Central memory CD4-positive, alpha-beta T cell (primary cell): ENCODE measurements at regions not wholly inside any gene's neighbourhood (a gene's known extent, or its start where the extent isn't known, plus 50 kb on each side); places are given as distances from the start of the nearest gene placed in this dataset.

ENCODE experiments used
- DNase-seq: peaks from one replicate; pipeline ENCODE4 v3.0.0; 2022

DNA sequence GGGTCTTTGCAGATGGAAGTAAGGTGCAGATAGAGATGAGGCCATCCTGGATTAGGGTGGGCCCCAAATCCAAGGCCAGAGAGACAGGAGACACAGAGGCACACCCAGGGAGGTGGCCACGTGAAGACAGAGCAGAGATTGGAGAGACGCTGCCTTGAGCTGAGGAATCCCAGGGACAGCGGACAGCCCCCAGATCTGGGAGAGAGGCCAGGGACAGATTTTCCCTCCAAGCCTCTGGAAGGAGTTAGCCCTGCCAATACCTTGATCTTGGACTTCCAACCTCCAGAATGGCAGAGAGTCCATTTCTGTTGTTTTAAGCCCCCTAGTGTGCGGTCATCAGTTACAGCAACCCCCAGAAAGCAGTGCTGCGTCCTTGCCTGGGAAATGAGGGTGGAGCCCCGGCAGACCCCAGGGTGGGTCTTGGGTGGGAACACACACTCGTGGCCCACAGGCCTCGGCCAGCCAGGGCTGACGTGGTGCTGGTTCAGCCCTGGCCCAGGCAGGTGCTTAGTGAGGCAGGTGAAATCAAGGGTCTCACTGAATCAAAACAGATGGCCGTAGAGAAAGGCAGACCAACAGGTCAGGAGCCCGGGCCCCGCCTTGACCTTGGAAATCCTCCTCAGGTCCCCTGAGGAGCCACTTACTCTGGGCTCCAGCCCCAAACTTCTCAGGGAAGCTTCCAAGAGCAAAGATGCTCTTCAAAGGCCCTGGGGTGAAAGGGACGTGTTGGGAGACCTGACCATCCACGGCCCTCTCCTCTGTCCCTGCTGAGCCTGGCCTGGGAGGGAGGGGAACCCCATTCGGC, 169.3 kb downstream of the RBFOX3 start:
- no peak for DNase-seq

DNA sequence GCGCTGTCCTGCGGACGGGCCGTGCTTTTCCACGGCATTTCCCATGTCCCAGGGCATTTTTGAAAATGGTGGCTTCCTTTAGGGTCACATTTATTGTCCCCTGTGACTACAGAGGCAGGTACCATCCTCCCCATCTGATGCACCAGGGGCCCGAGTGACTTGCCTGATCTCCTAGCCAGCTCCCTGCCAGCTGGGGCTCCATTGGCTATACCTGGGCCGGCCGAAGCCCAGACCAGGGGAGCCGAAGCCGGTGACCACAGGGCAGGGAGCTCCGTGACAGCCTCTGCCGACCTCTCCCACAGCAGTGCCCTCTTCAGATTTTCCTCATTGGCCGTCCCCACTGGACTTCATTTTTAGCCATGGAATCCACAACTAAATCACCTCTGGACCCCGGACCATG, 170.6 kb downstream of the RBFOX3 start:
- DNase-seq: no peak

DNA sequence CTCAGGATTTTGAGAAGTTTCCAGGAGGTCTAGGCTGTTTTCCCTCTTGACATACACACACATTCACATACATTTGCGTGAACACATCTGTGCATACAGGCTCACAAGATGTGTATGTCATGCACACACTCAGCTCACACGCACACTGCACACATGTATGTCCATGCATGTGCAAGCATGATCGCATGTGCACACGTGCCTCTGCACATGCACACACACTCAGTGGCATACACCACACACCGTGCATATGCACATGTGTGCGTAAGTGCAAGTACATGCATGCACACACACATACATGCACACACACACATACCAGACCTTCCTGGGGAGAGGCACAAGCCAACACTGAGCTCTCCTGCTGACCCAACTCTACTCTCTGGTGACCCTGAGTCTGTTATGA, 171.4 kb downstream of the RBFOX3 start:
- DNase-seq: no peak

DNA sequence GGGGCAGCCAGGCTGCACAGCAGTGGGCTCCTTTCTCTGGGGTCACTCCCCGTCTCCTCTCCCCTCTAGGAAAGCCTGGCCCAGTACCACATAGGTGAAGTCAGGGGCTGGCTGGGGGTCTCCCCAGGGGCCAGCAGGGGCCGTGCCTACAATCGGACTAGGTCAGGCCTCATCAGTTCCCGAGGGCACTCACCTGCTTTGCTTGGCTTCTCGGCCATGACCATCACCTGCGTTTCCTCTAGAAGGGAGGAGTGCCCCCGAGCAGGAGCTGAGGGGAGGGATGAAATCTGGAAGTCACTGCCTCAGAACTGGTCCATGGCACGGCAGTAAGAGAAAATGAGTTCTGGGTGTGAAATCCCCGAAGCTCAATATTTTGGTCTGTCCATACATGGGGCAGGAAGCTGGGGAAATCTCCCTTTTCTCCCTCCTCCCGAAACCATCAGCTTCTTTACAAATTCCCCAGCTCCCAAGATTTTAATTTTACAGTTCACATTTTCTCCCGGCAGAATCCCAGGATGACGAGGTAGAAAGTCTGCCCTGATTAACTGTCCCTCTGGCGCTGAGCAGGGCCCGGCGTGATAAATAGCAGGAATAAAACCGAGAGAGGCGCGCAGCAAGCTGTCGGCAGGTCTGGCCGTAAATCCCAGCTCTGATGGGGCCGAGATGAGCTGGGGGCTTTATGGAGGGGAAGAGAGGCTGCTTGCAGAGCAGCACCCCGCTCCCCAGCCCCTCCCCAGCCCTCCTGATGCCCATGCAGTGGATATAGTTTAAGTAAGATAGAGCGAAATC, 172.1 kb downstream of the RBFOX3 start:
- DNase-seq: no peak

DNA sequence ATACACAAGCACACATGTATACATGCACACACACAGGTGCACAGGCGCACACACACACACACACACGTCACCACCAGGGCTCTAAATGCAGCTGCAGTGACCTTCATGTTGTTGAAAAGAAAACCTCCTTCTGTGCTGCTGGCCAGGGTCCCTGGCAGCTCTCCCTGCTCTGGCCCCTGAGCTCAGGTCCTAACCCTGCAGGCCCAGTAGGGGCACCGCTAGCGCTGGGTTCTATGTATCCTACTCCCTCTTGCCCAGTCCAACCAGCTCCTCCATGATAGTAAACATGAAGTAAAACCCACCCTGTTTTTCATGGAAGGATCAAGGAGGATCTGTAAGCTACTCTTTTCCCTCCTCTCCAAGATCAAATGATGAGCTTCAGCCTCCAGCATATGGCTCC, 172.8 kb downstream of the RBFOX3 start:
- DNase-seq: no peak

DNA sequence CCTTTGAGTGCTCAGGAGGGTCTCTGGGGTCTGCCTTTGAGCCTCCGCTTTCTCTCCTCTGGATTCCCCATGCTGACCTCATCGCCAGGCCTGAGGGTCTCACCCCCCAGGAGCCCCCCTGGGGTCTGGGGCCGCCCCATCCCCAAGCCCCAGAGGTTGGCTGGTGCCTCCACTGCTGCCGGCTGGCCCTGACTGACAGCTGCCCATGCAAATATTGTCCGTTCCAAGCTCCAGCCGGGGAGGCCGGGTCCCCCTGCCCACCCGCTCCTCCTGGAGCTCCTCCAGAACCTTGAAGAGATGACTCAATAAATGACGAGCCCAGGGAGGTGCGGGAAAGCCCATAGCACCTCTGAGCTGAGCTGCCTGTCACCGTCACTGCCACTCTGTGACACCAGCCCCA, 173.8 kb downstream of the RBFOX3 start:
- DNase-seq: no peak

DNA sequence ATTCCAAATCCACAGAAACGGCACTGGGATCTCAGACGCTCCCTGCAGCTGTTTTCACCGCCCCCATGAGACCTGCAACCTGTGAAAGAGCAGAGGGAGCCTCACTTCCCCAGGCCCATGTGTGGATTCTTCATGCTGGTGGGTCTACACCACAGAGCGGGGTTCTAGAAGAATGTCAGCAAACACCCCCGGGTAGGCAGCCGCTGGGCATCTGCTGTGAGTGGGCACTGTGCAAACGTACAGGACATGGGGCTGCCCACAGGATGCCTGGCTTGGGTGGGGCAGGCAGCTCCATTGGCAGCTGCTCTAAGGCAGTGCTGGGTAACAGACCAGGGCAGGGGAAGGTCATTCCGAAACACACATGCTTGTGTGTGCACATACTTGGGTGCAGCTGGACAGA, 174.9 kb downstream of the RBFOX3 start:
- DNase-seq: no peak

DNA sequence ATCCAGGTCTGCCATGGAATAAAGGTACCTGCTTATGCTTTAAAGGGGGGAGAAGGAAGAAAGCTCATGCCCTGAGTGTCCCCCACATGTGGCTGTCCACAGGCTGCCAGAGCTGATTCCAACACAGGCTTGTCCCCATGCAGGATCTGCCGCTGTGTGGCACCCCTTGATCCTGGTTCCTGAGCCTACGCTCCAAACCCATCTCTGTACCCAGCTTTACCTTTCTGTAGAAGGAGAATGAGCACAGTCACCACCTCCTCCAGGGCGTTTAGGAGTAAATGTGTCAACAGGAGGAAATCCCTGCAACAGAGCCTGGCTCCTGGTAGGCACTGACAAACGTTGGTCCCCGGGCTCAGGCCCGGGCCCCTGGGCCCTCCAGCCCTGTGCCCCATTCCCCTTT, 175.6 kb downstream of the RBFOX3 start:
- no peak for DNase-seq

DNA sequence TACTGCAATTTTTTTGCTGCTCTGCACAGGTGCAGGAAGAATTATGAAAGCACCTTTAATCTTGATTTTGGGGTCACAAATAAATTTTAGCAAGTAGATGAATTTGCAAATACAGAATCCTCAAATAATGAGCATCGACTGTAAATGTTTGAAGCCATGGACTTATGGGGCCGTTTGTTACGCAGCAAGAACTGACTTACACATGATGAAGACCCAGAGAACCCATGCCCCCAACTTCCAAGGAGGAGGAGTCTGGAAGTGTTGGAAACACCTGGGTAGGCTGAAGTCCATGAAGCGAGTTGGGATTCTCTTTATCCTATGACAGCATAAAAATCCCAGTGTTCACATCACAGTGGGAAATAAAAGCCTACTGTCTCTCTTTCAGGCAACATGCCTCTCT, 176.6 kb downstream of the RBFOX3 start:
- DNase-seq: no peak

DNA sequence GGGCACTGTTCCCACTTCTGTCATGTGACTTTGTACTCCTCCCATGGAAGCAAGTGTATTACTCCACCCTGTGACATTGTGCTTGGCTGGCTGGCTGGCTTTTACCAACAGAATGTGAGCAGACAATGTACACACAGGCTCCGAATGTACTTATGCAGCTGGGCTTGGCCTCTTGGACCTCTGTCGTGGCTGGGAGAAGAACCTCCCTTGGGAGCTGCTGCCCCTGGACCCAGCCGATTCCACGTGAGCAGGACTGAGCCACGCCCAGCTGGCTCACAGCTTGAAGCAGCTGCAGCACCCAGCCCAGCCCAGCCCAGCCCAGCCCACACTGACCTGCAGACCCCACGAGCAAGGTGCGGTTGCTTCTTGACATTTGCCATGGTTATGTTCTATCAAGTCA, 177.5 kb downstream of the RBFOX3 start:
- DNase-seq: no peak

DNA sequence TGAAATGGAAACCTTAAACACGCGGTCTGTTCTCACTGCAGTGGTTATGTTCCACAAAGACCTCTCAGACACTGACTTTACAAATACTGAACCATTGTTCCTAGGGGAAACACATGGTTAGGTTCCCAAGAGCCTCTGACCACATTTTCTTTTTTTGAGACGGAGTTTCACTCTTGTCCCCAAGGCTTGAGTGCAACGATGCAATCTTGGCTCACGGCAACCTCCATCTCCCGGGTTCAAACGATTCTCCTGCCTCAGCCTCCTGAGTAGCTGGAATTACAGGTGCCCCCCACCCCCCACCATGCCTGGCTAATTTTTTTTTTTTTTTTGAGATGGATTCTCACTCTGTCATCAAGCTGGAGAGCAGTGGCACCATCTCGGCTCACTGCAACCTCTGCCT, 179.7 kb downstream of the RBFOX3 start:
- no peak for DNase-seq

DNA sequence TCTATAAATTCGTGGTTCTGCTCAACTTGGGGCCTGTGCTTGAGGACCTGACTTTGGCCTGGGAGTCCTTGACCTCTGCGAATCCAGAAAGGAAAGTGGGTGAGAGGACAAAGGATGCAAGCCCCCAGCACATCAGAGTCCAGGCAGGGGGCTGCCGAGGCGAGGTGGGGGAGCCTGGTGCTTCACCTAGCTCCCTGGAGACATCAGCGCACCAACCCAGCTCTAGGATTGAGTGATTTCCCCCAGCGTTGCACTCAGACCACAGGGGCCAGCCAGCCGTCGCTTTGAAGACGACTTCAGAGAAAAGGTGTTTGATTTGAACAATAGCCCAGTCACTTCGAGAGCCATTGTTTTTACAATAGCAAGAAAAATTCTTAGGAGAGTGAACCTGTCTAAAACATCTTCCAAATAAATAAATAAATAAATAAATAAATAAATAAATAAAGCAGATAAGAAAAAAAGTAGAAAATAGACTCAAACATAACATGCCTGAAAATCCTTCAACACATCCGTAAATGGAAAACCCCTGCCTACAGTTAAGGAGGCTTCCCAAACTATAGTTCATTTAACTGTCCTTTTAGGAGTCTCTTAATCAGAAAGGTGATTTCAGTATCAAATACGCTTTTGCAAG, 180.9 kb downstream of the RBFOX3 start:
- DNase-seq: no peak

DNA sequence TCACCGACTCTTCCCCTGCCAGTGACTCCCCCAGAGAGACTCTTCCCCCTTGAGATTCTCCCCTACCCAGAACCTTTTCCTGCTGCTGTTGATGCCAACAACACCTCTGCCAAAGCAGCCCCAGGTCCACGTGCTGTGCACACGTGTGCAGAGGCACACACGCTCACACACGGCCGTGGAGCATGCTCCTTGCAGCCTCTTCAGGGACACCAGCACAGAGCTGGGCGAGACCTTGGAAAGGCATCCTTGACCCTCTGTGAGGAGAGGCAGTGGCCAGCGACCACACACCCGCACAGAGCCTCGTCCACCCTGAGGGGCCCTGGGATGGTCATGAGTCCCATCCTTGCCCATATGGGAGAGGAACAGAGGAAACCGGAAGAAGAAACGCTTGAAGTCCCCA, 181.9 kb downstream of the RBFOX3 start:
- DNase-seq: no peak

DNA sequence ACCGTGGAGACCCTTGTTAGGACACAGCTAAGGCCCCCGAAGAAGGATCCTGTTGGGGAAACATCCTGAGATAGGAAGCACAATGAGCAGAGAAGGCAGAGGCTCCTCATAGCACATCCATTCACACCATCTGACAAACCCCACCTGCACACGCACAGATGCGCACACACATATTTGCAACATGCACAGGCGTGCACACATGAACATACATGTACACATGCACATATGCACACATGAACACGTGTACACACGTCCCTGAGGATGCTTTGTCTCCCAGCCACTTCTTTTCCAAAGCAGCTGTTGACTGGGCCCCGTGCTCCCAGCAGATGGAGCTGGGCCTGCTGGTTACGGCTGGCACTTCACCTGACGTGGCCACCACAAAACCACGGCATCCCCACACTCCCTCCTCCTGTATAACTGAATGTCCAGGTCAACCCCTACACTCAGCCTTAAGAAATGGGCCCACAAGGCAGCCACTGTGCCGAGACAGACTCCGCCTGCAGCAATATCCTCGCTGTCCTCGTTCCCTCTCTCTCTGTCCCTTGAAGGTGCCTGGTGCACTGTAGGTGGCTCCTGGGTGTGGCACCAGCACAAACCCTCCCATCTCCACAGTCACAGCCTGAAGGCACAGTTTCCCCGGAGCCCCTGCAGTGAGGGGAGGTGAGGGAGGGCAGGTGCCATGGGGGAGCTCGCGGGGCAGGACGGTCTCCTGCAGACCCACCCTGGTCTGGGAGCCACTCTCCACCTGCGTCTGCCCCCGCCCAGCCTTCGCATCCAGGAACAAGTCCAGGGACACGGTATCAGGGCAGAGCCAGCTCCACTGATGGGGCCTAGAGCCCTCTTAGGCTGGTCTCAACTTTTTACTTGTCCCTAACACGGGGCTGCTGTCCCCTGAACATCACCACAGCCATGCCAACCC, 183.0 kb downstream of the RBFOX3 start:
- DNase-seq: no peak

DNA sequence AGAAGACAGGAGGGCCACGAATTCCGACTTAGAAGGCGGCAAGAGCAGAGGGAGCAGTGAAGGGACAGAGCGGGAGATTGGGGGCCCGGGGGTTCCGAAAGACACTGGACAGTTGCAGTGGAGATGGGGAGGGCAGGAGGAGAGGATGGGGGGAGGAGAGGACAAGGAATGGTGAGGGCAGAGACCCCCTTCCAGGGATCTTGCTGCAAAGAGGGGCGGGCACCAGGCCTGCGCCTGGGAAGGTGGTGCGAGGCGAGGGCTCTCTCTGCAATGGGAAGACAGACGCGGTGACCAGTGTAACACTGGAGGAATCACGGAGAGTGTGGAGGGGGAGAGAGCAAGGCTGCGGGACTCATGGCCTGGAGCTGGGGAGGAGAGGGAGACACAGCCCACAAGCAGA, 185.2 kb downstream of the RBFOX3 start:
- no peak for DNase-seq

DNA sequence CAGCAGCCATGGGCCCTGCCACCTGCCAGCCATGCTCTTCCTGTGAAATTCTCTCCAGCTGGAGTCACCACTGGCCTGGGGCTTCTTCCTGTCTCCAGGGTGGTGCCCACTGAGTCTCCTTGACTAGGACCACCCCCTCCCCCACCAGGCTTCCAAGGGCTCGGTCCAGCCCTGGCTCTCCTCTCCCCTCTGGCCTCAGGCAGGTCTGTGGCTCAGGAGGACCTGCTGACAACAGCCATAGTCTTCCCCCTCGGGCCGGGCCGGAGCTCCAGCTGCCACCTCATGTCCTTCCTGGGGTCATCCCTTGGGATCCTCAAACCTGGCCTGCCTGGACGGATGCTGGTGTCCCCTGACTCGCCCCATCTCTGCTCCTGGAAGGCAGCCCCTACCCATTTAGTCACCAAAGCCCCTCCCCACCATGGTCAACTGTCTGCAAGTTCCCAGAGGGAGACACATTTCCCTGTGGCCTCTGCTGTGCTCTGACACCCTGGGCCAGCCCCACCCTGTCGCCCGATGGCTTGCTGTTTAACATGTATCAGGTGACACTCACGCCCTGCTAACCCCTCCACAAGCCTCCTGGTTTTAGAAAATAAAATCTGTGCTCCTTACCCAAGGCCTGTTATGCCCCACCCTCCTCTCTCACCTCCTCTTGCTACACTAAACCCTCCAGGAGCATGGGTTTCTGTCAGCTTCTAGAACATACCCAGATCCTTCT, 186.2 kb downstream of the RBFOX3 start:
- no peak for DNase-seq

DNA sequence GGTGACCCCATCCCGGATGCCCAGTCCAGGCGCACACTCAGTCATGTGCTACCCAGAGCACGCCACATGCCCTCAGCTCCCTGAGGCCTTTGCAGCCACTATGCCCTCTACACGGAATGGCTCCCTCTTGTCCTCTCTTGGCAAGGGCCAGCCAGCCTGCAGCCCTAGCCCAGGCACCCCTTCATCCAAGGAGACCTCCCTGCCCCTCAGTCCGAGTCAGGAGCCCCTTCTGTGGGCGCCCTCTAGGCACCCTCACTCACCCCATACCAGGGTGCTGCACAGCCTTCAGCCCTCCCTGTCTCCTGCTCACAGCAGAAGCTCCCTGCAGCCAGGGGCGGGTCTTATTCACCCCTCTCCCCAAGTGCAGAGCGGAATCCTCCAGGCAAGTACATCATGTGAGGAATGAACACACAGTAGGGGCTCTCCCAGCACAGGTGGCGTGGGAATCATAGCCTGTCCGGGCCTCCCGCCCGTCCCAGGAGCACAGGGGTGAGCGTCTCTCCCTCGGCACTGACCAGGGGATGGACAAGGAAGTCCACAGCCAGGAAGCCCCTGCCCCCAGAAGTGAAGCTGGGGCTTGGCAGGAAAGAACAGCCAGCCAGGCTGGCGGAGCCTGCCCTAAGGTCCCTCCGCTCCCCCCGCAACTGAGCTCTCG, 186.9 kb downstream of the RBFOX3 start:
- no peak for DNase-seq

DNA sequence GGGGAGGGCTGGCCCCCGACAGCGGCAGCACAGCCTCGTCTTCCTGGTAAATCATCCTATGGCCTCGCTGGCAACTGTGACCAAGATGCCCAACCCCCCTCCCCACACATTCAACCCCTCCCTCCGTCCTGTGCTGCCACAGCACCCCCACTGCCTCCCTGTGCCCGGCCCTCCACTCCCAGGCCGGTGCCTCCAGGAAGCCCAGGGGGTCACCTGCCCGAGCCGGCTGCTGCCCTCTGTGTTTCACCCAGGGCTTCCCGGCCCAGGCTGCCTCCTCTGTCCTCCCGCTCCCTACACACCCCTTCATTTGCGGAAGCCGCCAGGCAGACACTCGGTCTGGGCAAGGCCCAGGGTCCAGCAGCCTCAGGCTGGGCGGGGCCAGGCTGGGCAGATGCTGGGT, 188.6 kb downstream of the RBFOX3 start:
- DNase-seq: no peak

DNA sequence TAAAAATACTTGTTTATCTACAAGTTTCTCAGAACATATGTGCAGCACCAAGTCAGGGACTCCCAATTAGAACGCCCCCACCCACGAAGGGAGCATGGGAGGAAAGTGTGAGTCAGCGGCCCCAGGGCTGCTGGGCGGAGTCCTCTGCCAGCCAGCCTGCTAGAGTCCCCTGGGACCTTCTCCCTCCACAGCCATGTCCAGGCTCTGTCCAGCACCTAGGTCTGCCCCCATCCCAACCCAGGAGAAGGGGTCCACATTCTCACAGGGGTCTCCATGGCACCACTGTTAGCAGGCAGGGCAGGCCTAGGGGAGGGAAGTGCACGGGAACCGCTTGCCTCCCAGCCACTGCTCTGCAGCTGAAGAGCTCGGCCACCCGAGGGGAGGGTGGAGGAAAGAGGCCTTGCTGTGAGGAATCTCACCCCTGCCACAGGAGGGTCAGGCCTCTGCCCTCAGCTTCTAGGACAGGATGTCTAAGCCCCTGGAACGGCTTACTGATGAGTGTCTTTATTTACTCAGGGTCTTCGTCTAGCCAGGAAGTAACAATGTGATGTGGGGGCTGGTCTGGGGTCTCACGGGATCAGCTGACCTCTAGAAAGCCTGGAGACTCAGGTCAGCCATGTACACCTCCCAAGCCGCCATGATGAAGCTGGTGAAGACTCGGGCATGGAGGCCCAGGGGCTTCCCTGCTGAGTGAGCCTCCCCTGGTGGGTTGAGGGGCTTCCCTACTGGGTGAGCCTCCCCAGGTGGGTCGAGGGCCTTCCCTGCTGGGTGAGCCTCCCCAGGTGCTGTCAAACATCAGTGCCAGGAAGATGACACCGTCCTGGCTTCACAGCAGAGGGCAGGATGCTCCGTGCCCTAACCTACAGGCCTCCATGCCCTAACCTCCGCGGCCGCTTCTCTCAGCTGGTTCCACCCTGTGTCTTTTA, 190.3 kb downstream of the RBFOX3 start:
- no peak for DNase-seq

DNA sequence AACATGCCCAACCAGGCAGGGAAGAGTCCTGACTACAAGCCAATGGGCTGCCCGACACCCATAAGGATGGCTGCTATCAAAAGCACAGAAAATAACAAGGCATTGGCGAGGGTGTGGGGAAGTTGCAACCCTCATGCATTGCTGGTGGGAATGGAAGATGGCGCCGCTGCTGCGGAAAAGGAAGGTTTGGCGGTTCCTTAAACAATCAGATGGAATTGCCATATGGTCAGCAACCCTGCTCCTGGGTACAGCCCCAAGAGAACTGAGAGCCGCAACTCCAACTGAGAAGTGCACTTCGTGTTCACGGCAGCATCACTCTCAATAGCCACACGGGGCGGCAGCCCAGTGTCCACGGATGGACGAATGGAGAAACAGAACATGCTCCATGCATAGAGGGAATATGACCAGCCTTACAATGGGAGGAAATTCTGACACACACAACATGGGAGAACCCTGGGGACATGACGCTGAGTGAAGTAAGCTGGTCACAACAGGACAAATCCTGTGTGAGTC, 193.3 kb downstream of the RBFOX3 start:
- DNase-seq: no peak
